ENCODE measurements at regions not wholly inside any gene's neighbourhood (a gene's known extent, or its start where the extent isn't known, plus 50 kb on each side); places are given as distances from the start of the nearest gene placed in this dataset.
A peak's percentile ranks its signal among the peaks of the same experiment; 100 is the strongest.
"Not testable (repeated sequence)": the region's sequence is repeated elsewhere in the genome, so short reads cannot be mapped to it uniquely, and the experiment has no call there.

DNA sequence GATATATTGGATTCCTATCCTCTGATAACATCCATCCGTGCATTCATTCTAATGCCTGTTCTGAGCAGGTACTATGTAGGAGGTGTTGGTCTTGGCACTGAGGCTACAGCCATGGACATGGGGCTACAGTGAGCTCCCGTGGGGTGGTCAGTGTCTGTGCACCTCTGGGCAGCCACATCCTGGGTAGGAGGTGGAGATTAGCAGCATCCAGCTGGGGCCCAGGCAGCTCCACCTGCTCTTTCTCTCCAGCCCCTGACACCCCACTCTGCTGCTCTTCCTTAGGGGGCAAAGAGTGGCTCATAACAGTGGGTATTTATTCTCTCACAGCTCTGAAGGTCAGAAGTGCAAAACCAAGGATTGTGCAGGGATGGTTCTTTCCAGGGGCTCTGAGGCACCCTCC, 292.0 kb upstream of the SFSWAP start:
- DNase-seq (ENCODE audit: low spot score) = no peak

DNA sequence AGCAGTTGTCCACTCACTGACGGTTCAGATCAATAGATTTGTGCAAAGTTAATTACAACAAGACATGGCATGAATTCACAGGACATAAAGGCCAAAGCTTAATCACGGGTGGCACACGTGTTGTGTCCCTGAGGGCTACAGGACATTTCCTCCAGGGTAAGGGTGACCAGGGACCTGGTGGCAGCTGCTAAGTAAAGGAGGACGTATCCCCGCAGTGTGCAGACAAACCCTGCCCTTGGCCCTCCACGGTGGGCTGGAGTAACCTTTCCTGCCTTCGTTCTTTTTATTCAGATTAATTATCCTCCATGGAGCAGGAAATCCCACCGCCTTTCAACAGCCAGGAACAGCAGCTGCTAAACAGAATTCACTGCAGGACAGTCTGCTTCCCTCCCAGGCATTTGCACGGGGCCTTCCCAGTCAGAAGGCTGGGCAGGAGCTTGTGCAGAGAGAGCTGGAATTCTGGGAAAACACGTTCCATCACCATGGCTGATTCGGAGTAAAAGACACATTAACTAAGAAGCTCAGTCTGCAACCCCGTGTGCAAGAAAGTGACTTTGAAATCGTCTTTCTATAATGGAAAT, 289.9 kb upstream of the SFSWAP start:
- DNase-seq (ENCODE audit: low spot score) = no peak

DNA sequence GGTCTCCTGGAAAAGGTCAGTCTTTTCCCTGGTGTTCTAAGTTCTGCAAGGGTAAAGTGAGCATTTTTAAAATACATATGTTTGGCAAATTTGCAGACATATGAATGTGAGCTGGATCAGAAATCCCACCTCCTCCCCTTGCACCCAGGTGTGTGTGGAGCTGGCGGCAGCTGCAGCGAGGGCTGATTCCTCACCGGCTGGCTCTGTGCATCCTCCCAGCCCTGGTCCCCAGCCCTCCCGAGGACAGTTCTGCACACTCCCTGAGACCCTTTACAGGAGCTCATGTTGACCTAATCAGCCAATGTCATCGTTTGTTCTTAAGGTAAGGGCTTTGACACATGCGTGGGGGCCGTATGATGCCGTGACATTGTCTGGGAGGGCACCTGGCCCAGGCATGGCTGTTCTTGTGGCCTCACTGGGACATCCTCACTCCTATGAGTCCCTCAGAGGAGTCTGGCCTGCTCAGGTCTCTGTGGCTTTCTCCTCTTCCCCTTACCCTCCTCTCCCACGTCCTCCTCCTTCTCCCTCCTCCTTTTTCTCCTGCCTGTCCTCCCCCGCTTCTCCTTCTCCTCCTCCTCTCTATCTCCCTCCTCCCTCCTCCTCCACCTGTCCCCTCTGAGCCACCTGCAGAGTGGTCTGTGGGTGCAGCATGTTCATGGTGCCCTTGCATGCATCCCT, 289.2 kb upstream of the SFSWAP start:
- no peak for DNase-seq (ENCODE audit: low spot score)

DNA sequence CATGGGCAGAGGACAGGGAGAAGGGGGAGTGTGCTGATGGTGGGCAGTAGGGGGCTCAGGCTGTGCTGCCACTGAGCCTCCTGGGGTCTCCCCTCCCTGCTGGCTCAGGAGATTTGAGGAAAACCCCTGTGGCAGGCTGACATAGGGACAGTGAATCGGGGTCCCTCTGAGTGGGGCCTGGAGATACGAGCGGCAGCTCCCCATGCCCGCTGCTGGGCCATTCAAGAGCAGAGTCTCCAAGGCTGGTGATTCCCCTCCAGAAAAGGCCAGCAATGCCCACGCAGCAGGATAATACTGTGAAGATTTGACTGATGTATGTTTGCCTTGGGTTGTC, 288.7 kb upstream of the SFSWAP start:
- DNase-seq (ENCODE audit: low spot score) = no peak

DNA sequence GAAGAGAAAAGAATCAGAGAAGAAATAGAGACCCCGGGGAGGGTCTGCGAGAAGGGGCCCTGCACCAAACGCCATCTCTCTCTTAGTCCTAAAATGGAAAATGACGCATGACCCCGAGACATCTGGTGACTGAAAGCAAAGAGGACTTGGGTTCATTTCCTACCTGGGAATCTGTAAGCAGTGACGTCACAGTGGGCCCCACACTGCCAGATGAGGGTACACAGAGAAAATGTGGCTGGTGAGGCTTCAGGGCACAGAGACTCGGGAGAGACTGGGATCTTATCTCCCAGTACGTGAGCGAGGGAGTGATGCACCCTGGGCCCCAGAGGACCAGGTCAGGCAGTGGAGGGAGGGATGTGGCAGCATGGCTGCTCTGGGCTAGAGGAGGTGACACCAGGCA, 288.1 kb upstream of the SFSWAP start:
- no peak for DNase-seq (ENCODE audit: low spot score)

DNA sequence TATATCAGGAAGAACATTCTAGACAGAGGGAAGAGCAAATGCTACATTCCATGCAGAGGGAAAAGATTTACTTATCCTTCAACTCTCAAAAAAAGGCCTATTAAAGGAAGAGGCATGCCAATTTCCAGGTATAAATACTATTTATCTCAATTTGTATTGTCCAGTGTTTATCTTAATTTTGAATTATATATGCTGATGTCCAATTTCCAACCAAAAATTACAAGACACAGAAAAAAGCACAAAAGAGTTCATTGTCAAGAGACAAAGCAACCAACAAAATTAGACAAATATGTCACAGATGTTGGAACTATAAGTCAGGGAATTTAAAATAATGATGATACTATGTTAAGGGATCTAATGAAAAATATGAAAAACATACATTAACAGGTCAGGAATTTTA, 286.6 kb upstream of the SFSWAP start:
- no peak for DNase-seq (ENCODE audit: low spot score)

DNA sequence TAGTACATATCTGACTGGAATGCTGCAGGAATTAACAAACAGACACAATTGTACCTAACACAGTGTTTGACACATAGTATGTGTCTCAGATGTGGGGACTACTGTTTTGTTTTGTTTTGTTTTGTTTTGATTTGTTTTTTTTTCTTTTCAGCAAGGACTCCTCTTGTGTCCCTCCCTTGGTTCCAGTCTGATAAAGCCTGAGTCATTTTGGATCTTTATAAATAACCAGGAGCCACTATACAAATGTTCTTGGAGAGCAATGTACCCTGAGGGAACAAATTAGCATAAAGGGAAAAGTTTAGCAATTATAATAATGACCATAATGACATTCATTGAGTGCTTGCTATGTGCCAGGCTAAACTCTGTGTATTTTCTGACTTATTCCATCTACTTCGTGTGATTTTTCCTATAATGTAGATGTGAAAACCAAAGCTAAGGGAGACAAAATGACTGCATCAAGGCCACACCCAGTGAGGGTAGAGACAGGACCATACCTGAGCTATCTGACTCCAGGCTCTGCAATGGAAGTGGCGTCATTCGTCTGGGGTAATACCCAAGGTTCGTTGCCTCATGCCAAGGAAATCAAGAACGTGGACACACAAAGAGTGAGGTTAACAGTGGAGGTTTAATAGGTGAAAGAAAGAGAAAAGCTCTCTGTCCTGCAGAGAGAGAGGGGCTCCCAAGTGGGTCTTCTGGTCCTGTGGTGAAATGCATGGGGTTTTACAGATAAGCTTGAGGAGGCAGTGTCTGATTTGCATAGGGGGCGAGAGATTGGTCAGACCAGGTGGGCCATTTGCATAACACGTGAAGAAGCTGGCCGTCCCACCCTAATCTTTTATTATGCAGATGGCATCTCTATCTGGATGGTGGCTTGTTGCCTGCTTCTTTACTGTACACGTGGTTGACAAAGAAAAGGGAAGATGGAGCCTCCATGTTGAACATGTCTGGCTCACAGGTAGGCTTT, 285.5 kb upstream of the SFSWAP start:
- no peak for DNase-seq (ENCODE audit: low spot score)

DNA sequence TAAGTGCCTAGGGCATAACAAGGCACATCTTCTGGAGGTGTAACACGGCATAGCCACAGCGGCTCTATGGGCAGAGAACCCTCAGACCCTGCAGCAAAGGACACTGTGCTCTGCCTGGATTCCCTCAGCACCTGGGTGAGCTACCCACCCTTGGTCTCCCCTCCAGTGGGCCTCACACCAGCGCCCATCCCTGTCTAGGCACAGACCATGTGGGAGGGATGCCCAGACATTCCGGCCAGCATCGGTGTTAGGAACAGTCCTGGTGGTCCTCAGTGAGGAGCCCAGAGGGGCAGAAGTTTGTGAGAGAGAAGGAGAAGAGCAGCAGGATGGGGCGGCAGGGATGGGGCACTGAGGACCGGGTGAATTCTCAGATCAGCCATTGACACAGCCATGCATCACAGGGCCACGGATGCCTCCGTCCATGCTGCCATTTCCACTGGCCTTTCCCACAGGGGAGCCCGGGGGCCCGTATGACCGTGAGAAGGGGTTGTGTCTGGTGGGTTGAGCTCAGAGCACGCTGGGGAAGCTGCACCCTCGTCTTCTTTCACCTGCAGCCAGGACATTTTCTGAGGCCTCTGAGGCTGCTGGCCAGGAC, 282.7 kb upstream of the SFSWAP start:
- no peak for DNase-seq (ENCODE audit: low spot score)

DNA sequence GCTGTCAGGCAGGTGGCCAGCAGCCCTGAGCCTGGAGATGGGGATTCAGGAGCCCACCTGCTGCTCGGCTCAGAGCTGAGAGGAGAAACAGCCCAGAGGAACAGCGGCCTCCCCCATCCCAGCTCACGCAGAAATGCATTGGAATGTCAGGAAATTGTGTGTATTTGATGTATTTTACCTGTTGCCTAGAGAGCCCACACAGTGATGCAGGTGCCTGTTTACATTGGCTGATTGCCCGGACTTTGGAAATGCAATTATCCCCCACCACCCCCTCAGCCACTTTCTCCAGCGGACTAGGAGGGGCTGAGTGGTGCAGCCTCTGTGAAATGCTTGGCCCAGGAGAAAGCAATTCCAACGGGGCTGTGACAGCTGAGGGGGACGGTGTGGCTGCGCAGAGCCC, 281.7 kb upstream of the SFSWAP start:
- DNase-seq (ENCODE audit: low spot score) = not testable (repeated sequence)

DNA sequence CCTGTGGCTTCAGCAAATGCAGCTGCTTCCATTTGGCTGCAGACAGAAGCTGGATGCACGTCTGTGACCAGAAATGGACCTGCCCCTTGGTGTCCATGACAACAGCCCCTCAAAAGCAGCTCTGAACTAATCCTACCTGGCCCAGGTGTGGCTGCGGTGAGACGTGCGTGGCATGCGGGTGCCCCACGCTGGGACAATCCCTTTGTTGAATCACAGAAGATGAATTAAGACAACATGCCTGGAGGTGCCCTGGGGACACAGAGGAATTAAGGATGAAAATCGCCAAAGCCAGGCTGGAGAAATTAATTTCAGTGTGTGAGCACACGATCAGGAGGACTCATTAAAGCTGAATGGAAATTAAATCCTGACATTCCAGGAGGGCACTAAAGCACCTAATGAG, 281.2 kb upstream of the SFSWAP start:
- DNase-seq (ENCODE audit: low spot score) = not testable (repeated sequence)

DNA sequence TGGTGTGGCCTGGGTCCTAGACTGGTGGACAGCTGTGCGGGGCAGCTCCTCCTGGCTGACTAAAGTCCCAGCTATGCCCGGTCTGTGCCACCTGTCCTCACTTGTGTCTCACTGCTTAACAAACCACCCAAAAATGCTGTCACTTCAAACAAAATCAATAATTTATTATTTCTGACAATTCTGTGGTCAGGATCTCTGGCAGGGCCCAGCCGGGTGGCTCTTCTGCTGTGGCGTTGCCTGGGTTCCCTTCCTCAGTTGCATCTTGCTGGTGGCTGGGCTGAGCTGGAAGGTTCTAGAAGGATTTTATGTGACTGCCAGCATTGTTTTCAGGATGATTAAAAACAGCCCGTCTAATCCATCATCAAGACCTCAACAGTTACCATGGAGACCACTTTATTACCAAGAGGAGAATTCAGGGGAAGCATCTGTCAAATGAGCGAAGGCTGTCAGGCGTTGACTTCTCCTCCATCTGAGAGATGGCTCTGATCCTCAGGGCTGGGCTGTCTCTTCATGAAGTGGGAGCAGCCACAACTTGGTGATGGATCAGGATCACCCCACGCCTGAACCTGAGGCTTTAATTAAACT, 280.6 kb upstream of the SFSWAP start:
- no peak for DNase-seq (ENCODE audit: low spot score)

DNA sequence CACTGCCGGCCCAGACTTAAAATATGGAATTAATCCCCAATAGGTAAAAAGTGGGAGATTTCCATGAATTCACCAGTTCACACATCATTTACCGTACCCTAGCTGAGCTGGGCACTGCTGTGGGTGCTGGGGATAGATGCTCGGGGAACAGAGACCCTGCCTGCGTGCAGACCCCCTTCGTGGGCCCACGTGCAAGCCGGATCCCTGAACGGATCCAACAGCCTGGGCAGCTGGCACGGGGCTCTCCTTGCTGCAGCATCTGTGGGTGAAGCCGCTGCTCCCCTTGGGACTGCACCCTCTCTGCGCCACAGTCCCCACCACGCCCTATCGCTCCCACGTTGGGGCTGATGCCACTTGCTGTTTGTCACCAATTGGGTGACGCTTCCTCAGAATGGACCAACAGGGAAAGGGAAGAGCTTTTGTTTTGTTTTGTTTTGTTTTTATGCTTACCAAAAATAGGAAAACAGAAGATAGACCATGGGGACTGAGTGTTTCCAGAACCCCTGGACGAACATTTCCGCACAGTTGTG, 279.7 kb upstream of the SFSWAP start:
- DNase-seq (ENCODE audit: low spot score) = not testable (repeated sequence)

DNA sequence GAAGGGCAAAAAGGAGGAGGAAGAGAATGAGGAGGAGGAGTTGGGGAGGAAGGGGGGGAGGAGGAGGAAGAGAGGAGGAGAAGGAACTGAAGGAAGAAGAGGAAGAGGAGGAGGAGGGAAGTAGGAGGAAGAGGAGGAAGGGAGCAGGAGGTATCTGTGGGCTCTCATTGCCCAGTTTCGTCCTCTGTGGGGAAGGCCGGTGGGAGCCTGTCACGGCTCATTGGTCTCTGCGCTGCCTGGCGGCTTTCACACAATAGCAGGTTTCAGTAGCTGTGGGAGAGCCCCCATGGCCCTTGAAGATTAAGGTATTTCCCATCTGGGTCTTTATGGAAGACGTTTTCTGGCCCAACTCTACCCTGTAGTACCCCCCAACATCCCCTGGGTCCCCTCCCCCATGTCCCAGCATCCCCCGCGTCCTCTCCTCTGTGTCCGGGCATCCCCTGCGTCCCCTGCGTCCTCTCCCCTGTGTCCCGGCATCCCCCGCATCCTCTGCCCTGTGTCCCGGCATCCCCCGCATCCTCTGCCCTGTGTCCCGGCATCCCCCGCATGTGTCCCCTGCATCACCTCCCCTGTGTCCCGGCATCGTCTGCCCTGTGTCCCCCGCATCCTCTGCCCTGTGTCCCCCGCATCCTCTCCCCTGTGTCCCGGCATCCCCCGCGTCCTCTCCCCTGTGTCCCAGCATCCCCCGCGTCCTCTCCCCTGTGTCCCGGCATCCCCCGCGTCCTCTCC, 278.2 kb upstream of the SFSWAP start:
- peak; percentile 26 for DNase-seq (ENCODE audit: low spot score)

DNA sequence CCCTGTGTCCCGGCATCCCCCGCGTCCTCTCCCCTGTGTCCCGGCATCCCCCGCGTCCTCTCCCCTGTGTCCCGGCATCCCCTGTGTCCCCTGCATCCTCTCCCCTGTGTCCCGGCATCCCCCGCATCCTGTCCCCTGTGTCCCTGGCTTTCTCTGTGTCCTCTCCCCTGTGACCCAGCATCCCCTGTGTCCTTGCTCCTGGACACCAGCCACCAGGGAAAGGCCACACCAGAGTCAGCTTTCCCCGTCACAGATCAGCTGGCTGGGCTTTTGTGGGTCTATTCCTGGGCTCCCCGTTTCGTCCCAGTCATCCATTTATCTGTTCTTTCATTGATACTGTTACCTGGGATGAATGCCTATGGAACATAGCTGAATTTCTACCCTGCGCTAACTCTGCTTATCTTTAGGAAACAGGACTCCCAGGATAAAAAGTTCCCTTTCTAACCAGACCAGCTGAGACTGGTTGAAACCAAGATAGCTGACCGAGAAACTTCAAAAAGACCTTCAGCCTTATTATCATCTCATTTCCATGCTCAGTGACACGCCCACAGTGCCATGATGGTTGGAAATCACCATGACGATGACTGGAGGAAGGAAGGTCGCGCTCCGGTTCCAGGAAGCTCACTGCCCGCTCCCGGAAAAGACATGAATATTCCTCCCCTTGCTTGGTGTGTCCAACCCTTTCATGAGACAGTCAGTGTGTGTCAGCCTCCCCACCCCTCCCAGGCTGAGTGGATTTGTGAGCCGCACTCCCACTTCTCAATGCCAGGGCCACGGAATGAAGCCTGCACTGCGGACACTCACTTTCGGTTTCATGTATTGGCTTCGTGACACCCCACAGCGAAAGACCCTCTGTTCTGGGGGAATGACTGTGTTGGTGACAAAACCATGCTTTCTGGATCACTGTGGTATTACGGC, 276.4 kb upstream of the SFSWAP start:
- DNase-seq (ENCODE audit: low spot score) = no peak

DNA sequence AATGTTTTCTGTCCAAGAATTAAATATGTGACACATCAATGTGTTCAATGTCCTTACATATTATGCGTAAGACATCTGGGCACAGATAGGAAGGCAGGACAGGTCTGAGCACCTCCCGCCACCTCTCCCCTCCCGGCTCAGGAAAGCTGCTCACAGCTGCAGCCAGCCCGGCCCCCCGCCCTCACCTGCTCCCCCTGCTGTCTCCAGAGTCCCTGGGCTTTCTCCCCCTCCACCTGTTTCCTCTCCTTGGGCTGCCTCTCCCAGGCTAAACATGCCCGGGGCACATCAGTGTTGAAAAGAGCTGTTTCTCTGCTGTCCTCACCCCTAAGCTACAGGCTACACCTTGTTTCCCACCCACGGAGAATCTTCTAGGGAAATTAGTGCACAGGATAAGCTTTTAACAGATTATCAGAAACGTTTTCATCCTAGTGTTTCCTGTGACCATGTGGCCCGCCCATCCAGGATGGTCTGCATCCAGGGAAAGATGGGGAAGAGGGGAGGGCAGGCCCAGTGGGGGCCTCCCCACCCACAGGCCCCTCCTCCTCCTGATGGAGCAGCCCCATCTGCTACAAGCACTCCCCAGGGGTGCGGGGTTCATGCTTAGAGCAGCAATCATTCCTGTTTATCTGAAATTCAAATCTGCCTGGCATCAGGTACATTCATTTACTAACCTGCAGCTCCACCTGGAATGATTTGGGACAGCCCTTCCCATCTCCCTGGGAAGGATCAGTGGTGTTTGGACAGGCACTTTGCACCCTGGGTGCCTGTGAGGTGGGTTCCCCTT, 273.8 kb upstream of the SFSWAP start:
- DNase-seq (ENCODE audit: low spot score) = no peak

DNA sequence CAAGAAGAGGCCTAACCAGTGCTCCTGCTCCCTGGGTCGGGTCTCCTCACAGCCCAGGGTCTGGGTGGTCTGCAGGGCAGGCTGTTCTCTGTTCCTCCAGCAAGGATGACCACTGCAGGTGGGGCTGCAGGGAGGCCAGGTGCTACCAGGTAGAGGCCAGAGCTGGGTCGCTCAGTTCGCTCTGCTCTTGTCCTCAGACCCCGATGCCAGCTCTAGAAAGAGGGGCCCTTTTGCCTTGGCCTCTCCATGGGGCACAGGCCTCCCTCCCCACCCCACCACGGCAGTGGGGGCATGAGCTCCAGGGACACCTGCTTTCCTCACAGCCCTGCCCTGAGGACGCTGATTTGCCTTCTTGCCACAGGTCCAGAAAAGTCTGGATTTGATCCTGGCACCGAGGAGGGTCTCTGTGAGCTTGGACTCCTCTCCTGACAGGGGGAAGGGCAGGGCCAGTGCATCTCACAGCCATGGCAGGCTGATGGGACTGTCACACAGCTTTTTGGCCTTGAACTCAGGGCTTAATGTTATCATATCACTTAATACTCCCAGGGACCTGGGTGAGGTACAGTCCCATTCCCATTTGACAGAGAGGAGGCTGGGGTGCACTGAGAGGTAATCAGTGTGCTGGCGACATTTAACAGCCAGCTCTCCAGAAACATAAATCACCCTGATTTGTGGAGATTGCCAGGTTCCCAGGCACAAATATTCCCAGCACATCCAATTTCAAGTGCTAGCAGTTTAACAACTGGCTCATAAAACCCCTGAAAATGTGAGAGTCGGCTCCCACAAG, 273.0 kb upstream of the SFSWAP start:
- no peak for DNase-seq (ENCODE audit: low spot score)

DNA sequence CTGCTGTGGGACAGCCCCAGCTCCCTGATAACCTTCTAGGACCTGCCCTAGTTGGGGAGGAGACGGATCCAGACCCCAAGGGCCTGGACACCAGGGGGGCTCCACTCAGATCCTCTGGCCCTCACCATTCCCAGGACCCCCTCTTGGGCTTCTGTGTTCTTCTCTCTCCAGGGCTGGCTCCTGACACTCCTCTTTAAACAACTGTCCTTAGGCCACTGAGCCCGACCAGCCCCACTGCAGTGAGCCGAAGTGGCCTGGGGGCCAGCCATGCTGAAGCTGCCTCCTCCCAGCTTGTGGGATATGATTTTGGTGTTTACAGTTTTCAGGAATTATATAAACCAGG, 272.4 kb upstream of the SFSWAP start:
- not testable (repeated sequence) for DNase-seq (ENCODE audit: low spot score)

DNA sequence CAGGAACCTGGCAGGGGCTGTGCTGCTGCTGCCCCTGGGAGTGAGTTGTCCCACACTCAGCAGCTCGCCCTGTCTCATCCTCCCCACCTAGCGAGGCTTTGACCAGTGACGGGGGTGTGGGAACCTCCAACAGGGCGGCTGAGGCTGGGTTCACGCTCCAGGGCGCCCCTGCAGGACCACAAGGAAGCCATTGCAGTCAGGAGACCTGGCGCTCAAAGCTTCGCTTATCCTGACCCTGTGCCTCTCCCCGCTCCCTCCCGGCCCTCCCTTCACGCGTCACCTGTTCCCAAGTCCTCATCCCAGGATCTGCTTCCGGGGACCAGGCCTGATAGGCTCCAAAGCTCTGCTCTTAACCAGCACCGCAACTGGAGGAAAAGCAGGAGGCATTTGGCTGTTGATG, 272.0 kb upstream of the SFSWAP start:
- no peak for DNase-seq (ENCODE audit: low spot score)

DNA sequence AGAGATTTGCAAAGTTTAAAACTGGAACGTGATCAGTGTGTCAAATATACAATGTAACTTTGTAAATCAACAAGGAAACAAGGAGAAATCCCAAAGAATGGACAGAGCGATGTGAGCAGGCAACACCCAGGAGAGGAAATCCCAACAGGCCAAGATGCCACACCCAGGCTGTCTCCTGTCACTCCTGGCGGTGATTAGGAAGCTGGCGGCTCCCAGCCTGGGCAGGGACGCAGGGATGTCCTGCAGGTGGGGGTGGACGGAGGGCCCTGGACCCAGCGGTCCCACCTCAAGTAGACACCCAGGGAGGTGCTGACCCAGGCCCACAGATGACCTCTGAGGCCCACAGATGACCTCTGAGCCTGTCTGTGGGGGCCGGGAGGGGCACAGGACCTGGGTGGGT, 271.1 kb upstream of the SFSWAP start:
- not testable (repeated sequence) for DNase-seq (ENCODE audit: low spot score)

Data from kidney tubule cell (primary cell).